ENCODE measurements at regions not wholly inside any gene's neighbourhood (a gene's known extent, or its start where the extent isn't known, plus 50 kb on each side); places are given as distances from the start of the nearest gene placed in this dataset.

GRCh38 chr12:45548426-45548825, 181.1 kb upstream of the ARID2 start:
- ATAC-seq (ENCODE audit: low FRiP score) (no peak), DNase-seq (ENCODE audit: low spot score) (no peak)
- TF ChIP-seq CTCF (IDR thresholded peaks at IDR 0.05) = no peak

- no peak for ATAC-seq (ENCODE audit: low FRiP score)
- no peak for DNase-seq (ENCODE audit: low spot score)
- TF ChIP-seq CTCF (IDR thresholded peaks at IDR 0.05) = no peak
Observed at GRCh38 chr12:45549337-45549902, 180.1 kb upstream of the ARID2 start.

GRCh38 chr12:45553204-45553603, 176.3 kb upstream of the ARID2 start:
- DNase-seq (ENCODE audit: low spot score) (no peak), ATAC-seq (ENCODE audit: low FRiP score) (no peak)
- no peak for TF ChIP-seq CTCF (IDR thresholded peaks at IDR 0.05)

- DNase-seq (ENCODE audit: low spot score) (no peak), ATAC-seq (ENCODE audit: low FRiP score) (no peak)
- TF ChIP-seq CTCF (IDR thresholded peaks at IDR 0.05) = no peak
Observed at GRCh38 chr12:45557016-45557415, 172.5 kb upstream of the ARID2 start.

GRCh38 chr12:45558353-45558752, 171.2 kb upstream of the ARID2 start:
- no peak for ATAC-seq (ENCODE audit: low FRiP score)

GRCh38 chr12:45559537-45559936, 170.0 kb upstream of the ARID2 start:
- DNase-seq (ENCODE audit: low spot score) (no peak), ATAC-seq (ENCODE audit: low FRiP score) (no peak)
- no peak for TF ChIP-seq CTCF (IDR thresholded peaks at IDR 0.05)

More at GRCh38 chr12:45558353-45558752, 171.2 kb upstream of the ARID2 start:
- no peak for TF ChIP-seq CTCF (IDR thresholded peaks at IDR 0.05)
- DNase-seq (ENCODE audit: low spot score) = no peak

- TF ChIP-seq CTCF (IDR thresholded peaks at IDR 0.05) = no peak
- ATAC-seq (ENCODE audit: low FRiP score) (no peak), DNase-seq (ENCODE audit: low spot score) (no peak)
Observed at GRCh38 chr12:45560689-45561088, 168.8 kb upstream of the ARID2 start.

Data from omental fat pad (tissue), 3 donors.